Chondrocyte (in vitro differentiated cells): ENCODE measurements at regions not wholly inside any gene's neighbourhood (a gene's known extent, or its start where the extent isn't known, plus 50 kb on each side); places are given as distances from the start of the nearest gene placed in this dataset.

ENCODE experiments used
- DNase-seq: peaks from one replicate; pipeline ENCODE4 v3.0.0; 2021; ENCODE audit warnings: mixed read lengths, low spot score
- H3K27ac Mint-ChIP-seq: one replicate; pipeline ENCODE4 v1.8.0; 2021; ENCODE audit warnings: mild to moderate bottlenecking, moderate library complexity, mixed read lengths; ENCODE audit not compliant: unreplicated experiment
- H3K27me3 Mint-ChIP-seq: 2 replicates; pipeline ENCODE4 v1.8.0; 2021; ENCODE audit warnings: low read depth, mixed read lengths
- H3K36me3 Mint-ChIP-seq: 2 replicates; pipeline ENCODE4 v1.8.0; 2021; ENCODE audit warnings: low read depth, mixed read lengths
- H3K4me1 Mint-ChIP-seq: 2 replicates; pipeline ENCODE4 v1.8.0; 2021; ENCODE audit warnings: low read depth, mild to moderate bottlenecking, mixed read lengths
- H3K4me3 Mint-ChIP-seq: one replicate; pipeline ENCODE4 v1.8.0; 2021; ENCODE audit warnings: mild to moderate bottlenecking, moderate library complexity, mixed read lengths; ENCODE audit not compliant: unreplicated experiment
- H3K9me3 Mint-ChIP-seq: 2 replicates; pipeline ENCODE4 v1.8.0; 2021; ENCODE audit warnings: low read depth, mixed read lengths
- CTCF ChIP-seq: fragments of 200-600 bp; sonication (generic); IDR thresholded peaks from 2 replicates; pipeline ENCODE4 v1.5.0; 2021; ENCODE audit warnings: antibody characterized with exemption, mild to moderate bottlenecking, moderate library complexity

GRCh38 chr6:114537977-114538376 lies 195.2 kb upstream of the HS3ST5 start:
- no peak overlapping the region for H3K4me3 Mint-ChIP-seq
- no peak overlapping the region for H3K27ac Mint-ChIP-seq
- no peaks in the 10 kb centered on the region for H3K36me3 Mint-ChIP-seq
- H3K9me3 Mint-ChIP-seq = no peaks in the 10 kb centered on the region
- no peak for DNase-seq
- no peaks in the 10 kb centered on the region for H3K27me3 Mint-ChIP-seq
- TF ChIP-seq CTCF = no peak
- H3K4me1 Mint-ChIP-seq = no peaks in the 10 kb centered on the region

- TF ChIP-seq CTCF = no peak
- Mint-ChIP-seq H3K4me1 (no peaks in the 10 kb centered on the region), H3K27me3 (no peaks in the 10 kb centered on the region), H3K27ac (no peak overlapping the region), H3K4me3 (no peak overlapping the region), H3K36me3 (no peaks in the 10 kb centered on the region), H3K9me3 (peaks cover 9% of the 10 kb centered on the region)
- DNase-seq = no peak
Measured at GRCh38 chr6:114534813-114535212, 192.0 kb upstream of the HS3ST5 start.

GRCh38 chr6:114524081-114524480 lies 181.3 kb upstream of the HS3ST5 start:
- Mint-ChIP-seq H3K9me3 (no peaks in the 10 kb centered on the region), H3K27me3 (peaks cover 4% of the 10 kb centered on the region), H3K36me3 (no peaks in the 10 kb centered on the region), H3K4me1 (peaks cover 5% of the 10 kb centered on the region), H3K4me3 (no peak overlapping the region), H3K27ac (no peak overlapping the region)
- no peak for DNase-seq
- no peak for TF ChIP-seq CTCF

- no peak overlapping the region for H3K4me3 Mint-ChIP-seq
- no peak for TF ChIP-seq CTCF
- no peaks in the 10 kb centered on the region for H3K9me3 Mint-ChIP-seq
- no peak overlapping the region for H3K27ac Mint-ChIP-seq
- H3K27me3 Mint-ChIP-seq = peaks cover 4% of the 10 kb centered on the region
- no peaks in the 10 kb centered on the region for H3K36me3 Mint-ChIP-seq
- H3K4me1 Mint-ChIP-seq = peaks cover 5% of the 10 kb centered on the region
- DNase-seq = no peak
Measured at GRCh38 chr6:114523508-114523907, 180.7 kb upstream of the HS3ST5 start.

- no peaks in the 10 kb centered on the region for H3K36me3 Mint-ChIP-seq
- no peak overlapping the region for H3K4me3 Mint-ChIP-seq
- TF ChIP-seq CTCF = no peak
- no peaks in the 10 kb centered on the region for H3K9me3 Mint-ChIP-seq
- DNase-seq = no peak
- peaks cover 5% of the 10 kb centered on the region for H3K4me1 Mint-ChIP-seq
- no peak overlapping the region for H3K27ac Mint-ChIP-seq
- peaks cover 4% of the 10 kb centered on the region for H3K27me3 Mint-ChIP-seq
Measured at GRCh38 chr6:114521926-114522325, 179.1 kb upstream of the HS3ST5 start.
